NCI-H1092 treated with DMSO at 0.1 percent for 48 hours (cell line): ENCODE measurements at regions not wholly inside any gene's neighbourhood (a gene's known extent, or its start where the extent isn't known, plus 50 kb on each side); places are given as distances from the start of the nearest gene placed in this dataset.
"Not testable (repeated sequence)": the region's sequence is repeated elsewhere in the genome, so short reads cannot be mapped to it uniquely, and the experiment has no call there.

Source experiments
- DNase-seq: peaks from one replicate; lab custom pipeline; 2025; lab: John Stamatoyannopoulos, UW

DNA sequence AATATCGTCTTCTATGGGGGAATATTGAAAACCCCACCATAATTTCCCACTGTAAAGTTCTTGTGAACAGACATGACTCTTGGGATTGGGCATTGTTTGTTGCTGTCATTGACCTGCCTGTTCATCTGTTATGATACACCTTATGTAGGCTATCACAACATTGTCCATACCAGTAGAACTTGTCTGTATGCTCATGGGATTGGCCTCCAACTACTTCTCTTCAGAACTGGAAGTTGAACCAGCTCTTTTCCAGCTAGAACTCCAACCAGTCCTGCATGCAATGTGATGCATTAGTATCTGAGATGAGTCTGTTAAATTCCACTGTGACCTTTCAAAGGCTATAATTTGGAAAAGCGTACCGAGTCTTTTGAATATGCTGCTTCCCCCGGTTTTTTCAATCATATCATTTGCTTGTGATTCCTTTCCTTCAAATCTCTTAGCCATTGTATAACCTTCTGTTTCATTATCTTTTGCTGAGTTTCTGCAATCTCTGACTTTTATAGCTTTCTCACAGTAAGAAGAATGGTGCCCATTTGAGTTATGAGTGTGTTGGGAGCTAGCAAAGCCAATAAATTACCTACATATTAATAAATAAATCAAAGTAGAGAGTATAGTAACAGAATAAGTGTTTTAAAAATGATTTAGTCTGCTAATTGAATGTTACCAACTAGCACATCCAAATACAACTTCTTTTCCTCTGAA, 101.9 kb downstream of the PLK2 start:
- DNase-seq = no peak

DNA sequence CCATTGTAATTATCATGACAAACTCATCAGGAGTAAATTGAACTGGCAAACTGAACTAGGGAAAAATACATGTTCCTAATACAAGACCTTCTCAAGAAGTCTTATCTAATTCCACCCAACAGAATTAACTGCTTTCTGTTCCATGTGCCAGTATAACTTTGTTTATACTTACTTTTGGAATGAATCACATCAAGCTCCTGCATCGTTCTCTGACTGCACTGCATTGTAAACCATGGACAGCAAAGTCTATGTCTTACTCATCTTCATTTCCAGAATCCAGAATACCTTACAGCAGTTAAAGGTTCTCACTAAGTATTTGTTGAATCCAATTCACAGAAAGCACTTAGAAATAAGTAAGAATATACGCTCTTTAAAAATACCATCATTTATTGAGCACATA, 102.8 kb downstream of the PLK2 start:
- no peak for DNase-seq

DNA sequence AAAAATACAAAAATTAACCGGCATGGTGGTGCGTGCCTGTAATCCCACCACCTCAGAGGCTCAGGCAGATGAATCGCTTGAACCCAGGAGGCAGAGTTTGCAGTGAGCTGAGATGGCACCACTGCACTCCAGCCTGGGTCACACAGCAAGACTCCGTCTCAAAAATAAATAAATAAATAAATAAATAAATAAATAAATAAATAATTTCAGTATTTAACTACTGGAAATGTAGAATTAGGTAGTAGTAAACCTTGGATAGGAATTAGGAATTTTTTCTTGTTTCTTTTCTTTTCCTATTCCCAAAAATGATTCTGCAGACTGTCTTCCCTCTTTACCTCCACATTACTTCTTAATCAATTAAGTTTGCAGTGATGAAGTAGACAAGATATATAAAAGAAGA, 103.2 kb downstream of the PLK2 start:
- DNase-seq = no peak

DNA sequence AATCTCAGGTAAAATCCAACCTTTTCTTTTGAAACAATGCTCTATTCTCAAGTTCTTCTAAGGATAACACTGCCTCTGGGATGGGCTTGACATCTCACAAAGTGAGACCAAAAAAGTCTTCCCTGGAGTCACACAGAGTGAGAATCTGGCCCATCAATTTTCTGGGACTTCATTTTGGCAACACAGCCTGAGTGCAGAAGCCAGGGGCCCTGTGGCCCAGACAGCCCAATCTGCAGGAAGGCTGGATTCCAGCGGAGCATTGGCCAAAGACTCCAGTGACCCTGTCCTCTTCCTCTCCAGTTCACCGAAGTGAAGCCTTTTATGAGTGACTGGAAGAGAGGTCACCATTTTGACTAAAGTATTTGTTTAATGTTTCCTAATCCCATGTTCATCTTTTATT, 105.1 kb downstream of the PLK2 start:
- DNase-seq = no peak

DNA sequence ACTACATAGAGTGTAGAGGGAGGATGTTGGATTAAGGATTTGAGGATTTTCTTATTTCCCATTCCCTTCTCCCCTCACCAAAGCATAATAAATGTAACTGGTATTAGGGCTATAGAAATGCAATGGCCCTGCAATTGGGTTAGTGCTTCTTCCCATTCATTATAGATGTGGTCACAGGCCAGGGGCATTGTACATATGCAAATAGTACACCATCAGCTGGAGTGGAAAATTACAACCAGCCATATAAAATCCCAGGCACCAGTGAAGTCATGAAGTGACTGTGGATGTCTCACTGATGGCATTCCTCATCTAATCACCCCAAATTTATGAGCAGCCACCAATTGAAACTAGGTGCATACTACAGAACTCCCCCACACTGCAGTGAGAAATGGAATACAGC, 105.9 kb downstream of the PLK2 start:
- DNase-seq = no peak

DNA sequence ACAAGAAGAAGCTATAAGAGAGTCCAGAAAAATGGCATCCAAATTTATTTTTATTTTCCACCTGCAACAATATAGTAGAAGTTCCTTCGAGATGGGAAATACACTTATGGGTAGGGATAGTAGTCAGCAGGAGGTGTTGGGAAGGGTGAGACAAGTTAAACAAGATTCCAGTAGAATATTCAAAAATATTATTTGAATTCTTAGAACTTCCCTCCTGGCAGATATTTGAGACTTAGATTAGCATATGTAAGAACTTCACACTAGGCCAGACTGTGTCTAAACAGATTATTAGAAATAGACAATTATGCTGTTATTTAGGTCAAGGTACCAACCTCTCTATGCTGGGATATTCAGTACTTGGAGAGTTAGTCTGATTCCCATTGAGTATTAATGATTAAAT, 108.7 kb downstream of the PLK2 start:
- no peak for DNase-seq

DNA sequence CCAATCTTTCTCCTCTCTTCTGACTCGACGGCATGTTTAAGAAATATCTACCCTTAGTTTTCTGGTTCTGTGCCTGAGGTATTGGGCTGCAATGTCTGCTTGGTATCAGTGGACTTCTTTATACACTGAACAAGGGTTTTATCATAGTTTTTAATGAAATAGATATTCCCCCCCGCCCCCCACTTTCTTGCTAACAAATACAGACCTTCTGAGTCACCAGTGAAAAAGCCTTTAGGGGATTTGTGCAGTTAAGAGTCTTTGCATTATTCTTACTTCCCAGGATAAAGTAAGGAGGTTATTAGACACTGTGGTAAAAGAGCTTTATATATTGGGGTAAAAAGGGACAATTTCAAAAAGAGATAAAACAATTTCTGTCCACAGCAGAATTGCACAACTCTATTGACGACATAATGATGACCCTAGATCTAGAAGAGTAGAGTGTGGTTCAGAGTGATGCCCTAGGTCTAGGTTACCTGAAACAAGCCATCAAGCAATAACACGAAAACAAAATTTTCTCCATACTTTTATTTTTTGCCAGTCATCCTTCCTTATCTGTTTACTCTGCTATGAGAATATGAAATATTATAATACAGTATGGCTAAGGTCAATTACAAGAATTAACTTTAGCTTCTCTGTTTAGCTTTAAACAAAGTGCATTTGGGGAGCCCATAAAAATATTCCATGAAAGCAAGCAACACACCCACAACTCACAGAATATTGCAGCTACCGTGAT, 110.7 kb downstream of the PLK2 start:
- no peak for DNase-seq

DNA sequence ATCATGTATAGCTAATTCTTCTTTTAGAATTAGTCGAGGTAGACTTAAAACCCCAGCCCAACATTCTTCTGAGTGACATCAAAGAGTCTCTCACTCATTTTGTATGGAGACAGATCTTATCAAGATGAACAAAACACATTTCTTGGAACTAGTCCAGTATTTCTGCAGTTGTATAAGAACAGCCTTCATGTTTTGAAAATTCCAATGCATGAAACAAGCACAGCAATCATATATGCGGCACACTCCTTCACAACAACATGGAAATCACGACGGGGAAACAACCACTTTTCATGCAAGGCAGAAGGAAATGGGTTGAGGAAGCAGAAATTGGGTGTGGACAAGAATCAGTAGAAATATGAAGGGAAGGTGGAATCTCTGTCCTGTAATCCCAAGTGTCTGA, 113.8 kb downstream of the PLK2 start:
- DNase-seq = no peak

DNA sequence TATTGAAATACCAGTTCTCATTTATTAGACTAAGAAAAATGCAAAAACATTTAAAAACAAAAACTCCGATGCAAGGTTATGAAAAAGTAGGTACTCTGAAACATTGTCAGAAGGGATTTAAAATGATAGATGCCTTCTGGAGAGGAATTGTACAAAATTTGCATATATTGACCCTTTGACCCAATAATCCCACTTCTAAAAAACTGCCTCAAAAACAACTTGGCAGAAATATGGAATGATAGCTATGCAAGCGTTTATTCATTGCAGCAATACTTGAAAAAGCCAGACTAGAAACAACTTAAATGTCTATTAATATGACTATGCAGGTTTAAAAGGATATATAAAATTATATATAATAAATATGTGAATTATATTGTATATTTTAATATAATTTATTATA, 118.4 kb downstream of the PLK2 start:
- no peak for DNase-seq

DNA sequence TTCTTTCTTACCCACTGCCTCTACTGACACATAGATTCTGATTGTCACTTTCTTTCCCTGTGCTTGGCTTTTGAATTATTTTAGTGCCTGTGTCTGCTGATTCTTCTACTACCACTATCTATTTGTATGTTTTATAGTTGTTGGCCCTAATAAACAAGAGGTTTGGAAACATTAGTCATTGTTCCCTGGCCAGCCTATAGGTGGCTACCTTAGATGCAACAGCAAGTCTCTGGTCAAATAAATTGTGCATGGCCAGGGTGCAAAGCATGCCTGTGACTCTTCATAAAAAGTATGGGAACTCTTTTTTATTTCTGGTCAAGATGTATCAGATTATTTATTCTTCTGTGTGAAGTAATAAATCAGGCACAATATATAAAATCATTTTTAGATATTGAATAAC, 124.4 kb downstream of the PLK2 start:
- DNase-seq = no peak

DNA sequence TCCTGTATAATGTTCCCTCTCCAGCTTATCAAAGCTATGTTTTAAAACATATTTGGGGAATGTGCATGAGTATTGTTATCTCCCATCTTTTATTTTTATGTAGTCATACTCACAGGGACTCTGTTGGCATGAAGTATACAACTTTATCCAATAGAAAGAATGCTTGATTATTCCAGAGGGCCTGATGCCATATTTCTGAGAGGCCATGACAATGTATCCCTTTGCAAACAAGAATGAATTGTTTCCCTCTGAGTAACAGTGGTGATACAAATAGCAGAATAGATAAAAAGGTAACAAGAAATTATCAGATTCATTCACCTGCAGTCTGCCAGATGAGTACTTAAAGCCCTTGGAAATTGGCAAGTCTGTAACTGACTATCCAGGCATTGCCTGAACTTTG, 125.9 kb downstream of the PLK2 start:
- no peak for DNase-seq

DNA sequence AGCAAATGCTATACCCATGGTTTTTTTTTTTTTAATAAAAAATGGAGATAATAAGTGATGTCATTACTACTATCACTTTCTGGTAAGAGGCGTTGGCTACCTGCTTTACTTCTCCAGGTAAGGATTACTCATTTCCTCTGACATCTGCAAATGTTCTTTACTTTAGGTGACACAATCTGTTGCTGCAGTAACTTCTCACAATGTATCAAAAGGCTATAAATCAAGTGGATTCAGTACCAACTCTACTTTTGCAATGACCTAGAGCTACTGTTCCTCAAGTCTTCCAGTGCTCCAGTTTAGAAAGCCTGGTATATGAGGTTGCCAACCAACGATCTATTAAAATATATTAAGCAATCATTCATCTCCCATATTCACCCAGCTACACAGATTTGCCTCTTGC, 129.1 kb downstream of the PLK2 start:
- no peak for DNase-seq

DNA sequence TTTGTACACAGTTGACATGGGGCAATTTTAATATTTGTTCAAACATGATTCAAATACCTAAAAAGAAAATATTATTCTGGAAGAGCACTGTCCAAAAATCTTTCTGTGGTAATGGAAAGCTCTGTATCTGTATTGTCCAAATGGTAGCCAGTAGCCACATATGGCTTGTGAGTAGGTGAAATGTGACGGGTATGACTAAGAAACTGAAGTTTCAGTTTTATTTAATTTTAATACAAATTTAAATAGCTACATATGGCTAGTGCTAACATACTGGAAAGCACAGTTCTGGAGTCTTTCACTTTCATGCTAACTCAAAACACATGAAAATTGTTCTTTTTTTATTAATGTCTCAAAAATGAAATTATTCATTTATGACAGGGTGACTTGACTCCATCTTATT, 132.6 kb downstream of the PLK2 start:
- DNase-seq = no peak

DNA sequence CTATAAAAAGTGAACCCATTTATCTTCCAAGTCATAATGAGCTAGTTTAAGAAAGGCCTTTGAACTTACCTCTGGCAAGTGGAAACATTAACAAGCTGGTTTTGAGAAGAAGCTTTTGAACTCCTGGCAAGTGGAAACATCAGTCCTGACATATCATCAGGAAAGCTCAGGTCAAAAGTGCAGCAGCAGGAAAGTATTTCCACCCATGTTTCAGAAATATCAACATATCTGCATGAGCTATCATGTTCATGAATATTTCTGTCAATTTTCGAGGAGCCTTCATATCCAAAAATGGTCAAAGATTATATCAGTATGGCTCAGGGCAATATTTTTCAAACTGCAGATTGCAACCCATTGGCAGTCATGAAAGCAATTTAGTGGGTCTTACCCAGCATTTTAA, 133.9 kb downstream of the PLK2 start:
- no peak for DNase-seq

DNA sequence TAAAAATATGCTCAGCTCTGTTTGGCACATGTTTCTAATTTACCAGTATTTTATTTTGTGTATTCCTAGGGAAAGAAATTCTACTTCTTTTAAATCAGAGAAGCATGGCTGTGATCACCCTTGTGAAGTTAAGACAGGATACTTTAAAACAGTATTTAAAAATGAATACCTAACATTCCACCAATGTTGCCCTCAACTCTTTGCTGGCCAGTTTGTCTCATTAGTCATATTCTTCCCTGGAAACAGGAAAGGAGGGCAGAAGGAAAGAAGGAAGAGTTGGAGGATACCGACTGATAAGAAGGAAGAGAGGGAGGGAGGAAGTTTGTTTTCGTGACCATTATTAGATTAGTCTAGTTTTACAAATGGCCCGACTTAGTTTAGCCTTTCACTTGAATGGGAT, 137.4 kb downstream of the PLK2 start:
- no peak for DNase-seq

DNA sequence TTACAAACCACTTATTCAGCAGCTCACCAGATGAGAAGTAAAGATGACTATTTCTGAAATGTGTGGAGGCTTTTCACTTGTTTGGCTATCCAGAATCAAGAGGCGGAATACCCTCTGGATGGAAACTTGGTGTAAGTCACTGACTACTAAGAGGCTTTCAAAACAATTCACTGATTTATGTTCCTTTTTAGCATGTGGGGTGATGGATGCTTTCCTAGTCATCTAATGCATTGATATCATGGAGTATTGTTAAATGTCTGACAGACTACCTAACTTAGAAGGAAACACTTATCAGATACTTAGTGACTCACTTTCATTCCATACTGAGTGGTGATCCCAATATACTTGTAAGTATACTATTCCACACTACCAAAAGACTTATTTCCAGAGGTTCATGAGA, 141.4 kb downstream of the PLK2 start:
- DNase-seq = no peak

DNA sequence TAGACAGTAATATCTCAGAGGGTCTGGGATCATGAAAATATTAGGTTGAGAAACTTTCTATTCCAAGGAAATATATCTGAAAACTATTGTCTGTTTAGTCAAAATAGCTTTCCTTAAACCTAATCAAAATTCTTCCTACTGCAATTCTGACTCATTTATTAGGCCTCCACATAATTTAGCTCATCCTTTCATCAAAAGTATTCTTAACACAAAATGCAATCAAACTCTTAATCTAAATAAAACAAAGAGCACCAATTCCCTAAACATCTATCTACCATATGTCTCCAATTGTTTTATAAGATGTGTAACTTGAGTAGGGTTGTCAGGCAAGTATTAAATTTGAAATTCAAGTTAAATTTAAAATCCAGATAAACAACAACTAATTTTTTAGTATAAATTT, 142.1 kb downstream of the PLK2 start:
- DNase-seq = no peak

DNA sequence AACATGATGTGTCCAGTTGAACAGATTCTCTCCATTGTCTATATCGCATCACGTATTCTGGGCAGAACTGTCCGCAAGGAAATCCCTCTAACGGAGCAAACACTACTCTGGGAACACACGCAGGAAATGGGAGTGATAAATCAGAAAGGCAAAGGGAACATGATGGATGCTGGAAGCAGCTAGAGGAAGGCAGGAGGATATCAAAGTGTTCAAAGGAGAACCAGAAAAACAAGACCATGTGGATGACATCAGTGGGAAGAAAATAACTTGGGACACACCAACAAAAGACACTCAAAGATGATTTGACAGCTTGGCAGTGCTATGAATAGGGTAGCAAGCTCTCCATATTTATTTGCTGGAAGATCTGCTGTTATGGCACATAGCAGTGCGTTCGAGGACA, 142.9 kb downstream of the PLK2 start:
- DNase-seq = no peak

DNA sequence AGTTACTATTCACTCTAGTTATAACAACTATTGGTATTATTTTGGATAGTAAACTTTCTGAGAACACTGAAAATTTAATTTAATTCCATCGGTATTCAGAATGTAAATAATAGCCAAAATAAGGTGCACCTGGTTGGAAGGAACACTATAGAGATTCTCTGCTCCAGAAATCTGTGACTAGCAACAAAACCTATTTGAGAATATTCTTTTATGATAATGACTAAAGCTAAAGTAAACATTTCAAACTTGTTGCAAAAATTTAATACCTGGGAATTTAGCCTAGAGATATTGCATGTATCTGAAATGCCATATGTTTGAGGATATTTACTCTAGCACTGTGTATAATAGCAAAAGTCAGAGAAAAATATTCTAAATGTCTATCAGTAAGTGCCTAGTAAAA, 144.1 kb downstream of the PLK2 start:
- DNase-seq = no peak

DNA sequence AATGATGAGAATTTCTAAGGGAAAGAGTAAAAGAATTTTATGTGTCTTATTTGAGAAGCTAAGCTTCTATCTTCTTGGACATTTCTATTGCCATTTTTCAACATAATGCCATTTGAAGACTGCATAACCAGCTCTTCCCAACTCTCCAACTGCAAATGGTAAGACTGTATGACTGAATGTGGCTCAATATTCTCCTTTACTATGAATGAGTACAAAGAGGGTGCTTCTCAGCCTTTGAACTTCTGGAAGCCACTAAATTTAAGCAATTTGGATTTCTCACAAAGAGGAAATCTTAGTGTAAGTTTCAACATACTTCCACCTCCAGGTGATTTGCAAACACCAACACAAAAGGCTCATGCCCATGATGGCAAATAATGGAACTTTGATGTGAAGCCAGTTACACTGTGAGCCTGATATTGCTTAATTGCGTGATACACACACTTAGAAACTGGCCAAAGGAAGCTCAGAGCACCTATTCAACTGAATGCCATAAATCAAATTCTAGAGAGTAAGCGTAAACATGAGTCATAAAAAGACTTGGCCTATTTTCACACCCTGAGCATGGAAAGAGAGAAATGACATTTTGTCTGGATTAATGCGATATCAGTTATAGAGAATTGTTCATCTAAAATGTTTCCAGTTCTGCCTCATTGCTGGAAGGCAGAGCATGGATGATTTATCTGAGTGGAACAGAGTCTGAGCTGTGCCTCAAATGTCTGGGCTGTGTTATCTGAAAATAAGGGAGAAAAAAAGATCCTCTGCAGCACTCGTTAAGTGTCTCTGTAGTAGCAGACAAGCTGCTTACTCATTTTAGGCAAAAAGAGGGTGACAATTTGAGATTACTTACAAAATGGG, 145.3 kb downstream of the PLK2 start:
- no peak for DNase-seq

DNA sequence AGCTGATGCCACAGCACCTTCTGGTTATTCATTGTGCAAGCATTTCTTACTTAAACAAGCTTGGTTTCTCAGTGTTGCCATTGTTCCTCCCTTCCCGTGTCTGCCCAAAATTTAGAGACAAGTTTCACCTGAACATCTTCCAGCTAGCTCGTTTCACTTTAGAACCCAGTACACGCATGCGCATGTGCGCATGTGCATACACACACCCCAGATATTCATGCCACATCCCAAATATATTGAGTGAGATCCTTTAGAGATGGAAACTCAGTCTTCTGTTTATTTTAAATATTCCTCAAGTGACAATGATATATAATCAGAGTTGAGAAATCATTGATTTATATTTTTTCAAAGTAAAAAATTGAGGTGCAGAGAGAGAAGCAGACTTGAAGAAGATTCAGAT, 147.6 kb downstream of the PLK2 start:
- DNase-seq = no peak

DNA sequence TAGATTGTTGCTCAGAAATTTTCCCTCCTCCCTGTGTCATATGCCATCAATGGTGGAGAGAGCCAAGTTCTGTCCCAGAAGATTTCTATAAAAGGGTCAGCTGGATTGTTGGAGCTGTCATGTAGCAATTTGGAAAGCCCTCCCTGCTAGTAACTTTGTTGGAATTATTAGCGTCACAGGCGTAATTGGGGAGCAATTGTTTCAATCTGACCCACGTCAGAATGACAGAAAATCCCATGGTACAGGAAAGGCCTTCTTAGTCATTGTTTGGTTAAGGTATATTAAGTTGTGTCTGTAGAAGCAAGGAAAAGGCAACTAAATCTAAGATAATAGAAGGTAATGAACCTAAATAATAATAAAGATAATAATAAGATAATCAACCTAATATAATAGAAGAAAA, 148.4 kb downstream of the PLK2 start:
- DNase-seq = no peak

DNA sequence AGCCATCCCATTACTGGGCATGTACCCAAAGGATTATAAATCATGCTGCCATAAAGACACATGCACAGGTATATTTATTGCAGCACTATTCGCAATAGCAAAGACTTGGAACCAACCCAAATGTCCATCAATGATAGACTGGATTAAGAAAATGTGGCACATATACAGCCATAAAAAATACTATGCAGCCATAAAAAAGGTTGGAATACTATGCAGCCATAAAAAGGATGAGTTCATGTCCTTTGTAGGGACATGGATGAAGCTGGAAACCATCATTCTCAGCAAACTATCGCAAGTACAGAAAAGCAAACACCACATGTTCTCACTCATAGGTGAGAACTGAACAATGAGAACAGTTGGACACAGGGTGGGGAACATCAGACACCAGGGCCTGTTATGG, 151.5 kb downstream of the PLK2 start:
- not testable (repeated sequence) for DNase-seq
